Transverse colon (tissue), 4 donors: ENCODE measurements at regions not wholly inside any gene's neighbourhood (a gene's known extent, or its start where the extent isn't known, plus 50 kb on each side); places are given as distances from the start of the nearest gene placed in this dataset.

Experiments
- DNase-seq: peaks from one replicate; pipeline ENCODE4 v3.0.0-alpha.2; 2019
- H3K27ac ChIP-seq, 4 donors: fragments of 200-600 bp; sonication (generic); 2 replicates each; pipeline ENCODE4 v1.5.1; 2016 to 2018; ENCODE audit warnings: inconsistent platforms in 4 of 4
- H3K27me3 ChIP-seq: fragments of 200-600 bp; sonication (generic); 2 replicates; pipeline ENCODE4 v1.5.1; 2017; ENCODE audit warnings: inconsistent platforms
- H3K36me3 ChIP-seq, 4 donors: fragments of 200-600 bp; sonication (generic); 2 replicates each; pipeline ENCODE4 v1.5.1; 2017 to 2019; ENCODE audit warnings: inconsistent platforms in 4 of 4
- H3K4me1 ChIP-seq, 4 donors: fragments of 200-600 bp; sonication (generic); 2 replicates each; pipeline ENCODE4 v1.5.1; 2017 to 2020; ENCODE audit warnings: inconsistent platforms in 4 of 4
- H3K4me3 ChIP-seq, 4 donors: fragments of 200-600 bp; sonication (generic); 1 replicate in 1 of 4; 2 replicates in 3 of 4; pipeline versions ENCODE4 v1.5.1 to v1.6.1; 2017 to 2019; ENCODE audit warnings: inconsistent platforms in 4 of 4
- H3K9me3 ChIP-seq, 2 donors: fragments of 200-600 bp; sonication (generic); 2 replicates each; pipeline ENCODE4 v1.5.1; 2017 to 2019; ENCODE audit warnings: inconsistent platforms in 2 of 2
- EP300 ChIP-seq: sonication (generic); formaldehyde crosslinking; IDR thresholded peaks from one replicate; pipeline ENCODE4 v1.6.1; 2017; ENCODE audit warnings: antibody characterized with exemption, low read depth
- POLR2A ChIP-seq: fragments of 450-650 bp; IDR thresholded peaks from one replicate; pipeline ENCODE4 v1.6.1; 2016; ENCODE audit warnings: antibody characterized with exemption, mild to moderate bottlenecking, moderate library complexity
- POLR2AphosphoS5 ChIP-seq, 3 donors: sonication (generic); formaldehyde crosslinking; IDR thresholded peaks; one replicate each; pipeline ENCODE4 v1.6.1; 2016; ENCODE audit warnings: antibody characterized with exemption in 3 of 3
- WGBS, 2 donors: methylation state at CpG; one replicate each; pipeline ENCODE4 v1.1.5; 2018; ENCODE audit warnings: low coverage in 1 of 2; 5-methylcytosine and 5-hydroxymethylcytosine counted together
- in situ Hi-C, 4 donors: fragments of 200-750 bp; cut with MboI; loops; one replicate each; pipeline versions ENCODE4 v1.15.0 to v1.15.1; 2017; ENCODE audit warnings: low sequenced_read_pairs in 3 of 4, low pct_ligation_motif_present in 1 of 4, low pct_unique_long_range_greater_than_20kb in 1 of 4
- intact Hi-C: fragments of 100-400 bp; cut with DNase I; formaldehyde crosslinking; loops from one replicate; pipeline ENCODE4 v1.15.1; 2023; ENCODE audit warnings: low total_unique reads
- TF ChIP-seq, protein P1 (sequence below), 5 experiments: fragments of 200-600 bp in 3 of 5; fragments of 450-650 bp in 2 of 5; sonication (generic) in 3 of 5; IDR thresholded peaks; 1 replicate in 2 of 5; 2 replicates in 3 of 5; pipeline ENCODE4 v1.5.1; 2016 to 2017; ENCODE audit warnings: antibody characterized with exemption in 5 of 5, inconsistent platforms in 3 of 5, mild to moderate bottlenecking in 2 of 5, moderate library complexity in 1 of 5

DNA sequence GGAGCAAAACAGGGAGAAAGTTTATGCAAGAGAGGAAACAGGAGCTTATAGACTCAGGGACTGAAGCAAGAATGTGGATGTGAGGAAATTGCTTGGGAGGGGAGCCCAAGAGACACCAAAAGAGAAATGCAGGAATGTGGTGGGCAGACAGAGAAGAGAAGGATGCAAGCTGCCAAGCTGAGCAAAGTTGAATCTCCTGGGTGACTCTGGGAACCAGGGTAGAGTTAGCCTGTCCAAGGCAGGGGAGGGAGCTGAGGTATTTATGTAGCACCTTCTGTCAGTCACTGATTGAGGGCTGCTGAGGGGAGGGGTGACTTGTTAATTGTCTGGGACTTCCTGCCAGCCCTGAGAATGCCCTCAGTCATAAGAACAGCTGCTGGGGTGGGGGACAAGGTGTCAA, 464.3 kb downstream of the NBAS start:
- Histone ChIP-seq H3K36me3 (no peaks in the 10 kb centered on the region), H3K9me3 (no peaks in the 10 kb centered on the region), H3K27me3 (no peaks in the 10 kb centered on the region), H3K4me3 (no peak overlapping the region), H3K4me1 (no peaks in the 10 kb centered on the region), H3K27ac (no peak overlapping the region)
- in situ Hi-C loops: no loop called here
- TF ChIP-seq EP300 (no peak), POLR2A (no peak), POLR2AphosphoS5 (IDR thresholded peaks at IDR 0.05) (no peak)
- TF ChIP-seq, protein P1, sequence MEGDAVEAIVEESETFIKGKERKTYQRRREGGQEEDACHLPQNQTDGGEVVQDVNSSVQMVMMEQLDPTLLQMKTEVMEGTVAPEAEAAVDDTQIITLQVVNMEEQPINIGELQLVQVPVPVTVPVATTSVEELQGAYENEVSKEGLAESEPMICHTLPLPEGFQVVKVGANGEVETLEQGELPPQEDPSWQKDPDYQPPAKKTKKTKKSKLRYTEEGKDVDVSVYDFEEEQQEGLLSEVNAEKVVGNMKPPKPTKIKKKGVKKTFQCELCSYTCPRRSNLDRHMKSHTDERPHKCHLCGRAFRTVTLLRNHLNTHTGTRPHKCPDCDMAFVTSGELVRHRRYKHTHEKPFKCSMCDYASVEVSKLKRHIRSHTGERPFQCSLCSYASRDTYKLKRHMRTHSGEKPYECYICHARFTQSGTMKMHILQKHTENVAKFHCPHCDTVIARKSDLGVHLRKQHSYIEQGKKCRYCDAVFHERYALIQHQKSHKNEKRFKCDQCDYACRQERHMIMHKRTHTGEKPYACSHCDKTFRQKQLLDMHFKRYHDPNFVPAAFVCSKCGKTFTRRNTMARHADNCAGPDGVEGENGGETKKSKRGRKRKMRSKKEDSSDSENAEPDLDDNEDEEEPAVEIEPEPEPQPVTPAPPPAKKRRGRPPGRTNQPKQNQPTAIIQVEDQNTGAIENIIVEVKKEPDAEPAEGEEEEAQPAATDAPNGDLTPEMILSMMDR (IDR thresholded peaks at IDR 0.05): no peak
- intact Hi-C loops: no loop called here
- DNase-seq: no peak

DNA sequence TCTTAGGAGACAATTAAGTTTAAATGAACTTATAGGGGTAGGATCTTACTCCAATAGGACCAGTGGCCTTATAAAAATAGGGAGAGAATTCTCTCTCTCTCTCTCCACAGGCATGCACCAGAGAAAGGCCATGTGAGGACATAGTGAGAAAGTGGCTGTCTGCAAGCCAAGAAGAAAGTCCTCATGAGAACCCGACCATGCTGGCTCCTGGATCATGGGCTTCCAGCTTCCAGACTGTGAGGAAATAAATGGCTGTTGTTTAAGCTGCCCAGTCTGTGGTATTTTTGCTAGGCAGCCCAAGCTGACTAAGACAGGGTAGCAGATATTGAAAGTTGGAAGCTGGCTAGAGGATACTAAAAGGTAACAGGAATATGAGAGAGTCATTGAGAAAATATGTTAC, 454.0 kb downstream of the NBAS start:
- peaks cover 7 to 10% of the 10 kb centered on the region in 2 donors for H3K9me3 ChIP-seq
- TF ChIP-seq, protein P1 (IDR thresholded peaks at IDR 0.05): no peak
- TF ChIP-seq POLR2A: no peak
- TF ChIP-seq EP300: no peak
- TF ChIP-seq POLR2AphosphoS5 (IDR thresholded peaks at IDR 0.05): peak in 1 of 3 donors; percentile 12
- no peaks in the 10 kb centered on the region for H3K36me3 ChIP-seq
- in situ Hi-C loops (no loop called here), intact Hi-C loops (no loop called here)
- 50% methylated on average over 1 of the region's 1 CpG for WGBS, 2 donors
- no peaks in the 10 kb centered on the region for H3K27me3 ChIP-seq
- no peaks in the 10 kb centered on the region for H3K4me1 ChIP-seq
- peak overlapping the region in 1 of 4 donors; percentile 9 for H3K27ac ChIP-seq
- no peak for DNase-seq
- H3K4me3 ChIP-seq: no peak overlapping the region

DNA sequence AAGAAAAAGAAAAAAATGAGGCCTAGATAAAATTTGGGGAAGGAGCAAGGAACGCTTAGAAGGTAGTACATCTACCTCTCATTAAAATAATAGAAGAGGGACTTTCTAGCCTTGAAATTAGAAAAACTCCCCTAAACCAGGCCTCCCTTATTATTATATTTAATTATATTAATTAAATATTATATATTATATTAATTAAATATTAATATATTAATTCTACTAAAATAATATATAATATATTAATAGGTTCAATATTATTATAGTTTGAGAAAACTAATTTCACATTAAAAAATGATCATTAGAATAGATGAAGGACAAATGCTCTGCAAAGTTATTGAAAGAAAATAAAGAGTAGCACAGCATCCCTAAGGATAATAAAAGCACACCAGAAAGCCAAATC, 449.4 kb downstream of the NBAS start:
- Histone ChIP-seq H3K27me3 (no peaks in the 10 kb centered on the region), H3K27ac (no peak overlapping the region), H3K4me1 (no peaks in the 10 kb centered on the region), H3K36me3 (no peaks in the 10 kb centered on the region), H3K4me3 (no peak overlapping the region), H3K9me3 (peaks cover 9 to 19% of the 10 kb centered on the region in 2 donors)
- TF ChIP-seq, protein P1 (IDR thresholded peaks at IDR 0.05): no peak
- TF ChIP-seq POLR2AphosphoS5 (IDR thresholded peaks at IDR 0.05): no peak
- no peak for TF ChIP-seq POLR2A
- no peak for TF ChIP-seq EP300
- intact Hi-C loops: no loop called here
- DNase-seq: no peak
- in situ Hi-C loops: no loop called here
- WGBS, 2 donors: 91 to 100% methylated on average over 1 of the region's 1 CpG

DNA sequence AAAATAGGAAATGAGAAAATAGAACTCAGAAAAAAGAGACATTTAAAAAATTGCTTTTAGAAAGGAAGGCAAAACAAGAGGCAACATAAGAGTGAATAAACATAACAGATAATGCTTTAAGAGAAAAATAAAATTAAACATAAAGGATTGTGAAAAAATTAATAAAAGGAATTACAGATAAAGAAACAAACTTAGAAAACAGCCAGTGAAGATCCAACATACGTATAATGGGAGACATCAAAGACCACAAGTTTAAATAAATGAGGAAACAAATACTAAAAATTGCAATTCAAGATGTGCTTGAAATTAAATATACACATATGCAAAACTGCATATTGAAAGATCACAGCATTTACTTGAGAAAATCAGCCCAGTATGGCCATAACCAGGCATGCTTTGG, 448.9 kb downstream of the NBAS start:
- in situ Hi-C loops: no loop called here
- no peak for DNase-seq
- peaks cover 9 to 19% of the 10 kb centered on the region in 2 donors for H3K9me3 ChIP-seq

More for the DNA sequence above, 448.9 kb downstream of the NBAS start:
- 93 to 100% methylated on average over 1 of the region's 1 CpG for WGBS, 2 donors
- H3K27ac ChIP-seq: no peak overlapping the region
- H3K27me3 ChIP-seq: no peaks in the 10 kb centered on the region
- intact Hi-C loops: no loop called here
- no peaks in the 10 kb centered on the region for H3K4me1 ChIP-seq
- H3K36me3 ChIP-seq: no peaks in the 10 kb centered on the region
- TF ChIP-seq, protein P1 (IDR thresholded peaks at IDR 0.05): no peak
- TF ChIP-seq EP300 (no peak), POLR2AphosphoS5 (IDR thresholded peaks at IDR 0.05) (no peak), POLR2A (no peak)
- H3K4me3 ChIP-seq: no peak overlapping the region
